ENCODE measurements at regions not wholly inside any gene's neighbourhood (a gene's known extent, or its start where the extent isn't known, plus 50 kb on each side); places are given as distances from the start of the nearest gene placed in this dataset.

GRCh38 chr13:74768521-74769085 lies 634.4 kb upstream of the KLF12 start:
- TF ChIP-seq EP300 (IDR thresholded peaks at IDR 0.05) (no peak), CTCF (IDR thresholded peaks at IDR 0.05) (no peak), POLR2A (IDR thresholded peaks at IDR 0.05) (no peak)

Data from ovary (tissue), 3 donors.